Esophagus squamous epithelium (tissue), 4 donors: ENCODE measurements at regions not wholly inside any gene's neighbourhood (a gene's known extent, or its start where the extent isn't known, plus 50 kb on each side); places are given as distances from the start of the nearest gene placed in this dataset.

Experiments
- CTCF ChIP-seq, 6 experiments: fragments of 450-650 bp in 4 of 6; fragments of 200-600 bp in 2 of 6; sonication (generic) in 2 of 6; IDR thresholded peaks; one replicate each; pipeline ENCODE4 v1.5.1; 2016 to 2019; ENCODE audit warnings: antibody characterized with exemption in 6 of 6, mild to moderate bottlenecking in 4 of 6, moderate library complexity in 4 of 6
- POLR2A ChIP-seq, 4 donors: fragments of 450-650 bp; IDR thresholded peaks; one replicate each; pipeline ENCODE4 v1.6.1; 2017; ENCODE audit warnings: antibody characterized with exemption in 4 of 4, mild to moderate bottlenecking in 4 of 4, moderate library complexity in 3 of 4

GRCh38 chr14:76922092-76922491 lies 95.9 kb downstream of the LRRC74A start:
- TF ChIP-seq CTCF (IDR thresholded peaks at IDR 0.05) (no peak), POLR2A (IDR thresholded peaks at IDR 0.05) (no peak)
